Mesenchymal stem cell (in vitro differentiated cells and primary cell): ENCODE measurements at regions not wholly inside any gene's neighbourhood (a gene's known extent, or its start where the extent isn't known, plus 50 kb on each side); places are given as distances from the start of the nearest gene placed in this dataset. TPM values are rescaled to one million over a fixed set of nuclear protein-coding genes. Genes with fewer than 3 reads are reported as not detected.

ENCODE experiments used
- DNase-seq: peaks from one replicate; pipeline ENCODE4 v3.0.0-alpha.2; 2013
- H2AFZ ChIP-seq: one replicate; pipeline ENCODE4 v1.6.1; 2013; ENCODE audit warnings: low read depth, mild to moderate bottlenecking, control low read depth, inconsistent platforms, low read length, moderate library complexity
- H2AK5ac ChIP-seq: 2 replicates; pipeline ENCODE4 v1.6.1; 2013; ENCODE audit warnings: low read length, moderate library complexity, mild to moderate bottlenecking, inconsistent platforms; ENCODE audit not compliant: severe bottlenecking
- H2BK120ac ChIP-seq: one replicate; pipeline ENCODE4 v1.6.1; 2013; ENCODE audit warnings: low read depth, mild to moderate bottlenecking, inconsistent platforms, low read length, moderate library complexity
- H2BK12ac ChIP-seq, 2 experiments: one replicate each; pipeline ENCODE4 v1.6.1; 2013; ENCODE audit warnings: inconsistent platforms in 2 of 2, low read length in 2 of 2, mild to moderate bottlenecking in 2 of 2, moderate library complexity in 2 of 2, control low read depth in 1 of 2
- H2BK15ac ChIP-seq: one replicate; pipeline ENCODE4 v1.6.1; 2013; ENCODE audit warnings: mild to moderate bottlenecking, low read depth, inconsistent platforms; ENCODE audit not compliant: poor library complexity, severe bottlenecking
- H2BK5ac ChIP-seq: 2 replicates; pipeline ENCODE4 v1.6.1; 2013; ENCODE audit warnings: low read depth, mild to moderate bottlenecking, low read length, control low read depth, inconsistent platforms; ENCODE audit not compliant: poor library complexity, severe bottlenecking
- H3K14ac ChIP-seq, 2 experiments: one replicate each; pipeline ENCODE4 v1.6.1; 2013; ENCODE audit warnings: inconsistent platforms in 2 of 2, low read length in 2 of 2, control low read depth in 1 of 2, mild to moderate bottlenecking in 1 of 2, moderate library complexity in 1 of 2
- H3K18ac ChIP-seq, 2 experiments: one replicate each; pipeline ENCODE4 v1.6.1; 2013; ENCODE audit warnings: inconsistent platforms in 2 of 2, low read length in 2 of 2, control low read depth in 1 of 2, low read depth in 1 of 2, mild to moderate bottlenecking in 1 of 2
- H3K23ac ChIP-seq, 2 experiments: one replicate each; pipeline ENCODE4 v1.6.1; 2013; ENCODE audit warnings: inconsistent platforms in 2 of 2, low read length in 2 of 2, mild to moderate bottlenecking in 2 of 2, moderate library complexity in 2 of 2, control low read depth in 1 of 2
- H3K27ac ChIP-seq: 2 replicates; pipeline ENCODE4 v1.5.1; 2013; ENCODE audit warnings: mild to moderate bottlenecking, moderate library complexity, low read length, control low read depth, inconsistent platforms; ENCODE audit not compliant: poor library complexity, severe bottlenecking
- H3K27me3 ChIP-seq, 2 experiments: 2 replicates each; pipeline versions ENCODE4 v1.6.1 to v1.7.0; 2013; ENCODE audit warnings: low read length in 2 of 2, mild to moderate bottlenecking in 2 of 2, moderate library complexity in 2 of 2, control low read depth in 1 of 2, inconsistent platforms in 1 of 2; ENCODE audit not compliant: control insufficient read depth in 1 of 2, insufficient read depth in 1 of 2
- H3K36me3 ChIP-seq, 2 experiments: 2 replicates each; pipeline versions ENCODE4 v1.6.1 to v1.7.0; 2013; ENCODE audit warnings: low read length in 2 of 2, control low read depth in 1 of 2, inconsistent platforms in 1 of 2, low read depth in 1 of 2, mild to moderate bottlenecking in 1 of 2; ENCODE audit not compliant: insufficient read depth in 2 of 2, control insufficient read depth in 1 of 2
- H3K4ac ChIP-seq, 2 experiments: one replicate each; pipeline ENCODE4 v1.6.1; 2013; ENCODE audit warnings: inconsistent platforms in 2 of 2, low read length in 2 of 2, mild to moderate bottlenecking in 2 of 2, moderate library complexity in 2 of 2, control low read depth in 1 of 2, low read depth in 1 of 2
- H3K4me1 ChIP-seq: 2 replicates; pipeline ENCODE4 v1.6.1; 2013; ENCODE audit warnings: low read depth, low read length, control low read depth; ENCODE audit not compliant: control insufficient read depth, insufficient read depth
- H3K4me2 ChIP-seq: 2 replicates; pipeline ENCODE4 v1.6.1; 2013; ENCODE audit warnings: low read length, mild to moderate bottlenecking, inconsistent platforms; ENCODE audit not compliant: poor library complexity, severe bottlenecking
- H3K4me3 ChIP-seq, 2 experiments: 2 replicates each; pipeline versions ENCODE4 v1.5.1 to v1.7.0; 2013; ENCODE audit warnings: low read length in 2 of 2, mild to moderate bottlenecking in 2 of 2, control low read depth in 1 of 2, low read depth in 1 of 2; ENCODE audit not compliant: insufficient read depth in 1 of 2
- H3K79me1 ChIP-seq: replicated peaks from 2 replicates; pipeline ENCODE4 v1.6.1; 2013; ENCODE audit warnings: mild to moderate bottlenecking, control low read depth, low read length, inconsistent platforms; ENCODE audit not compliant: poor library complexity, severe bottlenecking
- H3K9ac ChIP-seq: 2 replicates; pipeline ENCODE4 v1.7.0; 2013; ENCODE audit warnings: mild to moderate bottlenecking, low read length, moderate library complexity
- H3K9me3 ChIP-seq: 2 replicates; pipeline ENCODE4 v1.7.0; 2013; ENCODE audit warnings: mild to moderate bottlenecking, low read length; ENCODE audit not compliant: control insufficient read depth
- H4K8ac ChIP-seq: one replicate; pipeline ENCODE4 v1.6.1; 2013; ENCODE audit warnings: inconsistent platforms, mild to moderate bottlenecking, low read length, moderate library complexity
- H4K91ac ChIP-seq: one replicate; pipeline ENCODE4 v1.6.1; 2013; ENCODE audit warnings: mild to moderate bottlenecking, low read length, inconsistent platforms
- WGBS: methylation state at CpG from one replicate; pipeline ENCODE4 v1.1.7; 2013; ENCODE audit warnings: mixed read lengths; 5-methylcytosine and 5-hydroxymethylcytosine counted together
- small RNA-seq: library from polyadenylated mRNA; stranded (forward); fragments of <200 nt; extraction: miRNeasy Mini kit (QIAGEN cat#:217004); gene quantifications from one replicate; pipeline ENCODE3, GENCODE V24; 2013; ENCODE audit warnings: low read depth

DNA sequence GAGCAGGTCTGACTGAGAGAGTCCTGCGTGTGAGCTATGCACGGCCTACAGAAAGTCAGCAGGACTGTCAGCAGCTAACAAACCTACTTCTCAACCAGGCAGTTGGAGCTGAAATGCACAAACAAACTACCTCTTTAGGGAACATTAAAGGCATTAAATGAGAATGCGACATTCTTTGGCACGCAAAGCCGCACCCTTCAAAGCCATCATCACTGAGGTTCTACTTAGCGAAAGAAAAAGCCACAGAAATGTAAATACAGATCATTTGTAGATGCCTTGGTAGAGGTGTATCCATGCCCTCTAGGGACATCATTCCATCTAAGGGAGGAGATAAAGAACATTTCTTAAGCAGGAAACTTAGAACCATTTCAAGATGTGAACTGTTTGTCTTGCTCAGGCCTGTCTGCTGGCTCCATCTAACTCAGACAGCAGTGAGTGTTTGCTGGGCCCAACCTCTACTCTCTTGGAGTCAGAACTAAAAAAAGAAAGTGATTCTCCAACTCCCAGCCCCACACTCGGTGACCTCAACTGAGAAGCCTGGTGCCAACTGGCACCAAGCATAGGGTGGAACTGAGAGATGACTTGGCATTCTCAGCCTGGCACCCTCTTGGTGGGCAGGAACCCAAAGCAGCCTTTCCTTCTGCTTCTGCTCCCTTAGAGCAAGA, 63.5 kb upstream of the MBIP start:
- Histone ChIP-seq H3K14ac (no peak overlapping the region), H2BK120ac (no peak overlapping the region), H4K8ac (no peak overlapping the region), H3K4me3 (no peak overlapping the region), H3K27ac (no peak overlapping the region), H3K23ac (no peak overlapping the region), H3K9ac (no peak overlapping the region), H2AK5ac (no peak overlapping the region), H2BK12ac (no peak overlapping the region), H3K27me3 (peaks cover 0 to 4% of the 10 kb centered on the region in 2 experiments), H2BK5ac (no peak overlapping the region), H3K18ac (no peak overlapping the region), H3K9me3 (no peaks in the 10 kb centered on the region), H4K91ac (no peak overlapping the region), H3K4ac (no peak overlapping the region), H2BK15ac (no peak overlapping the region), H3K4me2 (no peak overlapping the region), H3K4me1 (no peaks in the 10 kb centered on the region), H3K36me3 (no peaks in the 10 kb centered on the region), H3K79me1 (no peaks in the 10 kb centered on the region), H2AFZ (no peak overlapping the region)
- DNase-seq, result peak; percentile 13
- WGBS, result 81% methylated on average over 7 of the region's 7 CpGs

DNA sequence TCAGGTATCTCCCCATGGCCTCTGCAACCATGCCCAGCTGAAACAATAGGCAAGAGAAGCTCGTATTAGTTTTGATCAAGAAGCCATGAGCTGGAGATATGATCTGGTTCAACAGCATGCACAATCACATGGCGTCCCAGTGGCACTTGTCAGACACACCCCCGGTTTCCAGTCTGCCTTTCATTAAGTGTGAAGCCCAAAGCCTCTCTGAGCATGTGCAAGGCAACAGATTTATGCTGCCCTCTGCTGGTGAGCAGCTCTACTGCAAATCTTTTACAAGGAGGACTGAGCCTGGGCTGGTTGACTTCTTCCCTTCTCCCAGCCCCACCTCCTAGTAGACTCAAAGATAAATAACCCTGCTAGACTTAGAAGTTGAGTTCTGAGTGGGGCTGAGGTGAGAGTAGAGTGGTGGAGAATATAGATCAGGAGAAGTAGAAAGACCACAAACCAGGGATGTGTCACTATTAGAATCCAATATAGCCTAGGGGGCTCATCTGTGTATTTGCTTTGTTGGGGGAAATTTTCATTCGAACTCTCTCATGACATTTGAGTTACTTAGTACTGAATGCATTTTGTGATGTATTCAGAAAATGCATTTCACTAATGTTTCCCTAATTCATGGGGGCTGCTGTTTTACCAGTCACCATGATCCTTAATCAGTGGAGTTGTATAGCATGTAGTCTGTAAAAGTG, 53.7 kb upstream of the MBIP start:
- Histone ChIP-seq H2AFZ (no peak overlapping the region), H3K9ac (no peak overlapping the region), H2AK5ac (no peak overlapping the region), H3K4ac (no peak overlapping the region), H3K36me3 (no peaks in the 10 kb centered on the region), H3K27me3 (peaks cover 4 to 20% of the 10 kb centered on the region in 2 experiments), H3K79me1 (no peaks in the 10 kb centered on the region), H2BK15ac (no peak overlapping the region), H3K4me3 (no peak overlapping the region), H2BK120ac (no peak overlapping the region), H2BK12ac (no peak overlapping the region), H3K4me1 (no peaks in the 10 kb centered on the region), H3K23ac (no peak overlapping the region), H3K27ac (no peak overlapping the region), H2BK5ac (no peak overlapping the region), H3K9me3 (no peaks in the 10 kb centered on the region), H3K18ac (no peak overlapping the region), H3K4me2 (no peak overlapping the region), H3K14ac (no peak overlapping the region), H4K91ac (no peak overlapping the region), H4K8ac (no peak overlapping the region)
- peak; percentile 79 for DNase-seq
- WGBS, result 46% methylated on average over 4 of the region's 4 CpGs

Small RNAs in the stretch of these regions (small RNA-seq; reads per million reads assigned to genes)
- gene RNU7-93P, result not detected
